HCT116 (cell line): ENCODE measurements at regions not wholly inside any gene's neighbourhood (a gene's known extent, or its start where the extent isn't known, plus 50 kb on each side); places are given as distances from the start of the nearest gene placed in this dataset.

Experiments used
- ATF3 ChIP-seq: IDR thresholded peaks from 2 replicates; pipeline ENCODE4 v1.6.1; 2012
- CBX3 ChIP-seq: IDR thresholded peaks from 2 replicates; pipeline ENCODE4 v1.6.1; 2012; ENCODE audit warnings: low read depth
- CEBPB ChIP-seq: IDR thresholded peaks from 2 replicates; pipeline ENCODE4 v1.6.1; 2012; ENCODE audit warnings: low read depth
- CTCF ChIP-seq, 3 experiments: fragments of 200-600 bp in 1 of 3; sonication (generic) in 1 of 3; IDR thresholded peaks in 2 of 3; conservative IDR thresholded peaks in 1 of 3; 2 replicates each; pipeline ENCODE4 v1.5.1; 2012 to 2017; ENCODE audit warnings: low read depth in 2 of 3, low read length in 2 of 3, antibody characterized with exemption in 1 of 3, borderline replicate concordance in 1 of 3, control low read depth in 1 of 3, mild to moderate bottlenecking in 1 of 3, mixed read lengths in 1 of 3, mixed run types in 1 of 3, moderate library complexity in 1 of 3; ENCODE audit not compliant: insufficient read depth in 1 of 3
- EZH2 ChIP-seq: fragments of 200-600 bp; sonication (generic); IDR thresholded peaks from 2 replicates; pipeline ENCODE4 v1.6.1; 2017; ENCODE audit warnings: antibody characterized with exemption, mixed run types
- EZH2phosphoT487 ChIP-seq: fragments of 200-600 bp; IDR thresholded peaks from 2 replicates; pipeline ENCODE4 v1.6.1; 2018; ENCODE audit warnings: antibody characterized with exemption, borderline replicate concordance
- POLR2A ChIP-seq: IDR thresholded peaks from 2 replicates; pipeline ENCODE4 v1.7.0; 2011; ENCODE audit warnings: borderline replicate concordance; ENCODE audit not compliant: insufficient read depth, insufficient read length; ENCODE audit errors: extremely low read depth
- POLR2AphosphoS5 ChIP-seq: IDR thresholded peaks from 2 replicates; pipeline ENCODE4 v1.6.1; 2011; ENCODE audit warnings: mild to moderate bottlenecking, low read depth, low read length, moderate library complexity
- REST ChIP-seq: IDR thresholded peaks from 2 replicates; pipeline ENCODE4 v1.6.1; 2012; ENCODE audit warnings: low read depth
- SP1 ChIP-seq: IDR thresholded peaks from 2 replicates; pipeline ENCODE4 v1.6.1; 2012; ENCODE audit warnings: low read depth
- TCF7L2 ChIP-seq: IDR thresholded peaks from 2 replicates; pipeline ENCODE4 v1.7.0; 2011; ENCODE audit warnings: borderline replicate concordance, inconsistent platforms; ENCODE audit not compliant: insufficient read depth, insufficient read length; ENCODE audit errors: extremely low read depth
- YY1 ChIP-seq: IDR thresholded peaks from 2 replicates; pipeline ENCODE4 v1.6.1; 2011; ENCODE audit warnings: low read length, low read depth, moderate library complexity, mild to moderate bottlenecking; ENCODE audit not compliant: insufficient replicate concordance; ENCODE audit errors: extremely low read depth
- ZNF274 ChIP-seq: fragments of 200-500 bp; sonication (Bioruptor generic); IDR thresholded peaks from 2 replicates; pipeline ENCODE4 v1.6.1; 2014; ENCODE audit warnings: mild to moderate bottlenecking, low read depth, low read length, inconsistent platforms

GRCh38 chr2:118658596-118659198 lies 188.8 kb downstream of the EN1 start:
- TF ChIP-seq CTCF (IDR thresholded peaks at IDR 0.05 in 2 of 3, conservative IDR thresholded peaks at IDR 0.05 in 1 of 3; ENCODE audit: borderline replicate concordance in 1 of 3, insufficient read depth in 1 of 3, low read depth in 2 of 3, low read length in 2 of 3) (no peak), SP1 (no peak), ZNF274 (no peak), POLR2A (no peak), EZH2 (no peak), POLR2AphosphoS5 (no peak), TCF7L2 (no peak), YY1 (no peak), EZH2phosphoT487 (no peak), ATF3 (no peak), CEBPB (no peak), CBX3 (no peak), REST (no peak)
